Fibroblast of skin of left quadriceps (primary cell): ENCODE measurements at regions not wholly inside any gene's neighbourhood (a gene's known extent, or its start where the extent isn't known, plus 50 kb on each side); places are given as distances from the start of the nearest gene placed in this dataset.
A peak's percentile ranks its signal among the peaks of the same experiment; 100 is the strongest.

Experiments used
- DNase-seq, 2 experiments: peaks; one replicate each; pipeline ENCODE4 v3.0.0-alpha.2; 2013; ENCODE audit warnings: low read depth in 2 of 2

- DNase-seq = no peak
These were observed 219.7 kb upstream of the RUNX1 start for GRCh38 chr21:35268817-35269216.

GRCh38 chr21:35268261-35268660 lies 219.2 kb upstream of the RUNX1 start:
- DNase-seq = no peak

- DNase-seq = no peak
These were observed 217.4 kb upstream of the RUNX1 start for GRCh38 chr21:35266546-35266945.

GRCh38 chr21:35265170-35265877 lies 216.2 kb upstream of the RUNX1 start:
- DNase-seq = no peak

- no peak for DNase-seq
These were observed 210.4 kb upstream of the RUNX1 start for GRCh38 chr21:35259457-35259856.

GRCh38 chr21:35258521-35258920 lies 209.4 kb upstream of the RUNX1 start:
- no peak for DNase-seq

- DNase-seq = peak; percentile 87 to 89
These were observed 208.3 kb upstream of the RUNX1 start for GRCh38 chr21:35257413-35257812.

- DNase-seq = peak; percentile 93
These were observed 207.4 kb upstream of the RUNX1 start for GRCh38 chr21:35256468-35256988.

- no peak for DNase-seq
These were observed 205.7 kb upstream of the RUNX1 start for GRCh38 chr21:35254765-35255138.

GRCh38 chr21:35254006-35254764 lies 205.1 kb upstream of the RUNX1 start:
- peak; percentile 85 to 87 for DNase-seq

- DNase-seq = no peak
These were observed 203.7 kb upstream of the RUNX1 start for GRCh38 chr21:35252831-35253230.

- no peak for DNase-seq
These were observed 200.5 kb upstream of the RUNX1 start for GRCh38 chr21:35249636-35250035.

GRCh38 chr21:35245879-35246278 lies 196.8 kb upstream of the RUNX1 start:
- DNase-seq = no peak

GRCh38 chr21:35244514-35244913 lies 195.4 kb upstream of the RUNX1 start:
- DNase-seq = no peak

- DNase-seq = no peak
These were observed 194.1 kb upstream of the RUNX1 start for GRCh38 chr21:35243171-35243570.

GRCh38 chr21:35239811-35240219 lies 190.7 kb upstream of the RUNX1 start:
- DNase-seq = no peak

- no peak for DNase-seq
These were observed 189.0 kb upstream of the RUNX1 start for GRCh38 chr21:35238119-35238518.

GRCh38 chr21:35237287-35237686 lies 188.2 kb upstream of the RUNX1 start:
- DNase-seq = no peak

GRCh38 chr21:35236090-35236489 lies 187.0 kb upstream of the RUNX1 start:
- no peak for DNase-seq

- DNase-seq = no peak
These were observed 185.6 kb upstream of the RUNX1 start for GRCh38 chr21:35234725-35235124.

- DNase-seq = no peak
These were observed 184.7 kb upstream of the RUNX1 start for GRCh38 chr21:35233756-35234155.

- DNase-seq = no peak
These were observed 183.6 kb upstream of the RUNX1 start for GRCh38 chr21:35232545-35233176.

GRCh38 chr21:35231090-35231489 lies 182.0 kb upstream of the RUNX1 start:
- DNase-seq = no peak
